ENCODE measurements at regions not wholly inside any gene's neighbourhood (a gene's known extent, or its start where the extent isn't known, plus 50 kb on each side); places are given as distances from the start of the nearest gene placed in this dataset.
"Not testable (repeated sequence)": the region's sequence is repeated elsewhere in the genome, so short reads cannot be mapped to it uniquely, and the experiment has no call there.

DNA sequence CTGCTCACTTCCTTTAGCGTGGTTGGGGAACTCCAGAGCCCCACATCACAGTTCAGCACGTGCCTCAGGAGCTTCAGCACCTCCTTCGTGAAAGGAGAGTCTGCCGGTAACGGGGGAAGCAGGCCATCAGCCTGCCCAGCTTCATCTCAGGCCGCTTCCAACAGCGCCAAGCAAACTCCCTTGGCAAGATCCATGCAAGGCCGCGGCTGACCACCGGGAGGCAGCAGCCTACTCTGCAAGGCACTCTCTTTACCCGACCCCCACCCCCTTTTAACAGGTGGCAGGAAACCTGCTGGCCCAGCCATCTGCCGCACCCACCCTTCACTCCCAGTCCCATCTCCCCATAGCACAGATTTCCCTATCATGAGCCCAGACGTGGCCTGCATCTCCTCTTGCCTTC is 97.4 kb upstream of the ZNF98 start:
- TF ChIP-seq, protein P1, sequence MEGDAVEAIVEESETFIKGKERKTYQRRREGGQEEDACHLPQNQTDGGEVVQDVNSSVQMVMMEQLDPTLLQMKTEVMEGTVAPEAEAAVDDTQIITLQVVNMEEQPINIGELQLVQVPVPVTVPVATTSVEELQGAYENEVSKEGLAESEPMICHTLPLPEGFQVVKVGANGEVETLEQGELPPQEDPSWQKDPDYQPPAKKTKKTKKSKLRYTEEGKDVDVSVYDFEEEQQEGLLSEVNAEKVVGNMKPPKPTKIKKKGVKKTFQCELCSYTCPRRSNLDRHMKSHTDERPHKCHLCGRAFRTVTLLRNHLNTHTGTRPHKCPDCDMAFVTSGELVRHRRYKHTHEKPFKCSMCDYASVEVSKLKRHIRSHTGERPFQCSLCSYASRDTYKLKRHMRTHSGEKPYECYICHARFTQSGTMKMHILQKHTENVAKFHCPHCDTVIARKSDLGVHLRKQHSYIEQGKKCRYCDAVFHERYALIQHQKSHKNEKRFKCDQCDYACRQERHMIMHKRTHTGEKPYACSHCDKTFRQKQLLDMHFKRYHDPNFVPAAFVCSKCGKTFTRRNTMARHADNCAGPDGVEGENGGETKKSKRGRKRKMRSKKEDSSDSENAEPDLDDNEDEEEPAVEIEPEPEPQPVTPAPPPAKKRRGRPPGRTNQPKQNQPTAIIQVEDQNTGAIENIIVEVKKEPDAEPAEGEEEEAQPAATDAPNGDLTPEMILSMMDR (IDR thresholded peaks at IDR 0.05): peak in 1 of 12 donors; percentile 8
- TF ChIP-seq POLR2A (IDR thresholded peaks at IDR 0.05): not testable (repeated sequence)

Data from heart left ventricle (tissue), 13 donors.